ENCODE measurements at regions not wholly inside any gene's neighbourhood (a gene's known extent, or its start where the extent isn't known, plus 50 kb on each side); places are given as distances from the start of the nearest gene placed in this dataset.

- no peak for TF ChIP-seq CTCF (conservative IDR thresholded peaks at IDR 0.05; ENCODE audit: low read depth, low read length)
- DNase-seq (ENCODE audit: low read depth) = no peak
- no peak overlapping the region for H3K4me3 ChIP-seq (ENCODE audit: low read depth, low read length)
Measured at GRCh38 chr7:45455662-45456061, 118.5 kb upstream of the ADCY1 start.

- DNase-seq (ENCODE audit: low read depth) = no peak
- no peak for TF ChIP-seq CTCF (conservative IDR thresholded peaks at IDR 0.05; ENCODE audit: low read depth, low read length)
- no peak overlapping the region for H3K4me3 ChIP-seq (ENCODE audit: low read depth, low read length)
Measured at GRCh38 chr7:45456105-45456504, 118.1 kb upstream of the ADCY1 start.

- DNase-seq (ENCODE audit: low read depth) = no peak
- no peak for TF ChIP-seq CTCF (conservative IDR thresholded peaks at IDR 0.05; ENCODE audit: low read depth, low read length)
- H3K4me3 ChIP-seq (ENCODE audit: low read depth, low read length) = no peak overlapping the region
Measured at GRCh38 chr7:45456747-45457524, 117.2 kb upstream of the ADCY1 start.

- no peak overlapping the region for H3K4me3 ChIP-seq (ENCODE audit: low read depth, low read length)
- no peak for DNase-seq (ENCODE audit: low read depth)
- TF ChIP-seq CTCF (conservative IDR thresholded peaks at IDR 0.05; ENCODE audit: low read depth, low read length) = no peak
Measured at GRCh38 chr7:45457591-45457990, 116.6 kb upstream of the ADCY1 start.

GRCh38 chr7:45459476-45459875 is 114.7 kb upstream of the ADCY1 start:
- H3K4me3 ChIP-seq (ENCODE audit: low read depth, low read length) = no peak overlapping the region
- no peak for TF ChIP-seq CTCF (conservative IDR thresholded peaks at IDR 0.05; ENCODE audit: low read depth, low read length)
- no peak for DNase-seq (ENCODE audit: low read depth)

- no peak for DNase-seq (ENCODE audit: low read depth)
- no peak for TF ChIP-seq CTCF (conservative IDR thresholded peaks at IDR 0.05; ENCODE audit: low read depth, low read length)
- H3K4me3 ChIP-seq (ENCODE audit: low read depth, low read length) = no peak overlapping the region
Measured at GRCh38 chr7:45460379-45460778, 113.8 kb upstream of the ADCY1 start.

- no peak for DNase-seq (ENCODE audit: low read depth)
- no peak overlapping the region for H3K4me3 ChIP-seq (ENCODE audit: low read depth, low read length)
- no peak for TF ChIP-seq CTCF (conservative IDR thresholded peaks at IDR 0.05; ENCODE audit: low read depth, low read length)
Measured at GRCh38 chr7:45461026-45461425, 113.1 kb upstream of the ADCY1 start.
